SKM-1 (cell line): ENCODE measurements at regions not wholly inside any gene's neighbourhood (a gene's known extent, or its start where the extent isn't known, plus 50 kb on each side); places are given as distances from the start of the nearest gene placed in this dataset.
A peak's percentile ranks its signal among the peaks of the same experiment; 100 is the strongest.
"Not testable (repeated sequence)": the region's sequence is repeated elsewhere in the genome, so short reads cannot be mapped to it uniquely, and the experiment has no call there.

Experiments
- DNase-seq: peaks from one replicate; lab custom pipeline; 2025; ENCODE audit not compliant: unreplicated experiment; lab: John Stamatoyannopoulos, UW

DNA sequence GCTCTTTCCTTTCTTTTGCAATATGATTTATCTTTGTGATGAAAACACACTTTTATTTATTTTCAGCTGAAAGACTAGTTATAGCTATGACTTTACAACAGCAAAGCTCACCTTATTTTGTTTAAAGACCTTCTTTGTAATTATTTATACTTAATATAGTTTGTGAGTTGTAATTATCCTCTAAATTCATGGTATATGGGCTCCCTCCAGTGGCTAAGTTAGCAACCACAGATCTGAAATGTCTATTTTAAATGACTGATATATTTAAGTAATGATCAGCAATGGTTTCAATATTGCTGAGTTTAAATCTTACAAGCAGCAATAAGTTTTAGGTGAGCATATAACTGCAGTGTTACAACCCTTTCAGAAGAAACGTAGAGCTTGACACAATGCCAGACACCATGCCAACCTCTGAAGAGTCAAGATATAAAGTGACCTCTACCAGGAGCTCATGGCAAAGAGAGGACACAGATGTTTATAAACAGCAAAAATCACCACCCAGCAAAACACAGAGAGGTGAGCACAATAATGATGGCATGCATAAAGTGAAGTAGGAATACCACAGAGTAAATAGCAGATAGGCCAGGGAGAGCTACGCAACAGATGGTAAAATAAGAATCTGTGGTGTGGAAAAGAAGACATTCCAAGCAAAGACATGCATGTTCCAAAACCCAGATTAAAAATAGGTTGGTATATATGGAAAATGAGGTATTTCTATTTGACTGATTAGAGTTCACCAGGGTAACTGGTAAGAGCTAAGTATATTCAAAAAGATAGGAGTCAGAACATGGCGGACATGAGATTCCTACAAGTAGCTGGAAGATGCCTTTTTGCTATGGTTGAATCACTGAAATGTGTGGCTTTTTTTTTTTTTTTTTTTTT lies 143.7 kb upstream of the ZNF385D start:
- no peak for DNase-seq

DNA sequence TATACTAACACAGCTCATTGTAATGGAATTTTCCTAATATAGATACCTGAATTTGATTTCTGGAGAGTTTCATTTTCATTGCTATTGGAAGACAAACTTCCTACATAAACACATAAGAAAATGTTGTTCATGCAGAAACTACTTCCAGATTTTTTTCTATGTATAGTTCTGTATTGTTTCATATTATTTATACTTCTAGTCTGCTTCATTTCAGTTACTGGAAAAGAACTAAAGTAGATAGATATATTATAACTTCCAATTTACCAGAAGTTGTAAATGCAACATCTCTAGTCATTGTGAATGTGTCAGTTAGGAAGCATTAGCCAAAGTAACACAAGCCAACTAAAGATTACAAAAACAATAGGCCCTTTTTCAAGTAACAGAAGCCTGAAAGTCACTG lies 147.3 kb upstream of the ZNF385D start:
- no peak for DNase-seq

DNA sequence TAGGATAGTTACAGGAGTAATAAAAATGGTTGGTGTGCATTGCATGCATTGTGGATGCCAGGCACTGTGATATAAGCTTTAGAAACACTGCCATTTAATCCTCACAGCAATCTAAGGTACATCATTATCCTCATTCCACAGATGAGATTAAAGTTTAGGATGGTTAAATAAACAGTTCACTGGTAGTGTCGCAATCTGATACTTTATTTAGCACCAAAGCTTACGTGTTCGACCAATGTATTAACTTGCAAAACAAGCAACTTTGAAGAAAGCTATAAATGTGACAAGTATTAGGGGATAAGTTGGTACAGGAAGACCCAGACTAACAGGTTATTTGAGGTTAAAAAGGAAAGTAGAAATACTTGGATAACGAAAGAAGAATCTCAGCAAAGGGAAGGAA lies 150.5 kb upstream of the ZNF385D start:
- no peak for DNase-seq

DNA sequence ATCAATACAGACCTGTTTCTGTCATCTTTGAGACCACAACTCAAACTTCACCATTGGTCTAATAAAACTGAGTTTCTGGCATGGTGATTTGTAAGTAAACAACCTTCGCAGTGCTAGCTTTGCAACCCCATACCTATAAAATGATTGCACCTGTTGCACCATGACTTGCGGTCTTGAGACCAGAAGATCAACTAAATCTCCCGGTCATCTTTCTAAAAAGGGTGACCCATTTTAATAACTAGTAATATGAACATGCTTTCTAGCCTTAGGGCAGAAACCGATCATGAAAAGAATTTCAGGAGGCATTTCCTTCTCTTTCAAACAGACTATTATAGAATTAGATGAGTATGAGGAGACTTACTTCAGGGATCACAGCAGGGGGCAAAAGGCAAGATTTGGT lies 151.9 kb upstream of the ZNF385D start:
- DNase-seq = no peak

DNA sequence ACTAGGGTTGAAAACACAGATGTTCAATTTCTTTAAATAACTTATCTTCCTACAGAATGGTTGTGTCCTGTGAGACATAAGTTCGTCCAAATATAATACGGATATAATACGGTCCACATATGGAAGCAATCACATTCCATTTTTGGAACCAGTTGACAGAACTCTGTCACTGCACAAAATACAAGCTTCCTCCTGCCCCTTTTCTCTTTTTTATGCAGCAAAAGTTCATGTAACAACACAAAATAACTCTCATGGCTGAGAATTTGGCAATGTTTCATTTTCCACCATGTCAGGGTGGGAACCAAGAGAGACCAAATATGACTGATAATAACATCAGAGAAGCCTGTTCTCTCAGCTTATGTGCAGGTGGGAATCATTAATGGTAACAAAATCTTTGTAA lies 158.1 kb upstream of the ZNF385D start:
- DNase-seq = no peak

DNA sequence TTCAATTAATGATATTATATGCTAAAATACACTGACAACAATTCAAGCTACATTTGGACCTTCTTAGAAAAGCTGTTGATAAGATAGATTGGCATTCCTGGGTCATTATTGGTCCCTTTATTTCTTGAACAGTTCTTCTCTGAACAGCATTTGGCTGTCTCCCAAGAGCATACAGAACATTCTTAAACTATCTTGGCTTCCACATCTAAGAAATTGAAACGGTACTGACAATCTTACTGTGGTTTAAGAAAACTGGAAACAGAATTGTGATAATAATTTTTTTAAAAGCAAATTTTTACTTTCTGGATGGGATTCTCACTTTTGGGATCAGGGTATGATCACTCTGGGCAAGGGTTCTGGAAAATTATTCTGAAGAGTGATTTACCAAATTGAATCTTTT lies 161.7 kb upstream of the ZNF385D start:
- DNase-seq = no peak

DNA sequence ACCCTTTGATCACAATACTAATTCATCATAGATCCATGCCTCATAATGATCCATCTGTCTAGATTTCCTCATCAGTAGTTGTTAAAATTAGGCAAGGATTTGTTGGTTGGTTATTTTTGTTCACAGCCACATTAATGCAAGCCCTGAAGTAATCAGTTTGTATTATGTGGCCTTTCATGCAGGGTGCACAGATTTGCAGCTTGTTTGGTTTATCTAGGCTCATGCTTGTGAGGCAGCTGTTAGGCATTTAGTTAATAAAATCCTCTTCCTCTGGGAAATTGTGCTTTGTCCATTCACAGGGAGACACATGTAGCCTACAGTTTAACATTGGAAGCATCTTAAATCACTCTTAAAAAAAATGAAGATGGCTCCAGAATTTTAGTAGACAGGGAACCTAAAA lies 162.8 kb upstream of the ZNF385D start:
- no peak for DNase-seq

DNA sequence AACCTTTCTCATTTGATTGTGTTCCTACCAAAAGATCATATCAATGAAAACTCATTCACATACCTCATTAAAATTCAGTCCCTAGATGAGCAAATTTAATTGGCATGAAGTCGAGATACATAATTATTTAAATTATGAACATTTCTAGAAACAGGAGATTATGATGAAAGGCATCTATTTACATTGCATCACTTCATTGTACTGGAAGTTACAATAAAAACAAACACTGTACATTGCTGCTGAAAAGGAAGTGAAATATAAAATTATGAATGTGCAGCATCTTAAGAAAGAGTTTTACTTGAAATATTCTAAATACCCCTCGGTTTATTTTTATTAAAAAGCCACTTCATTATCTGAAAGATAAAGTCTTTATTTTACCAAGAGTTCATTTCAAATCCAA lies 163.4 kb upstream of the ZNF385D start:
- no peak for DNase-seq

DNA sequence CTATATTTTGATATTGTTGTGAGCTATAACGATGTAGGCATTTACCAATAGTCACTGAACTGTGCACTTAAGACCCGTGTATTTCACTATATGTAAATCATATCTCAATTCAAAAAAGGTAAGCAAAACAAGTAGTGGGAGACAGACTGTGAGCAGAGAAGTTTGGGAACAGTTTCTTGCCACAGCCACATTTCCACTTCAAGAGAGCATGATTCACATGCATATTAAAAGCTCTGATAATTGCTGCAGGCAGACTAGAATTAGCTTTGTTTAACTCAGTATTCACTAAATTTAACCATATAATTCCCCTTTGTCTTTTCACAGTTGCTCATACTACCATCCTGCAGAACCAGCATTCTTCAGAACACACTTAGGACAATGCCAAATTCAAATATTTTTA lies 168.4 kb upstream of the ZNF385D start:
- DNase-seq = no peak

DNA sequence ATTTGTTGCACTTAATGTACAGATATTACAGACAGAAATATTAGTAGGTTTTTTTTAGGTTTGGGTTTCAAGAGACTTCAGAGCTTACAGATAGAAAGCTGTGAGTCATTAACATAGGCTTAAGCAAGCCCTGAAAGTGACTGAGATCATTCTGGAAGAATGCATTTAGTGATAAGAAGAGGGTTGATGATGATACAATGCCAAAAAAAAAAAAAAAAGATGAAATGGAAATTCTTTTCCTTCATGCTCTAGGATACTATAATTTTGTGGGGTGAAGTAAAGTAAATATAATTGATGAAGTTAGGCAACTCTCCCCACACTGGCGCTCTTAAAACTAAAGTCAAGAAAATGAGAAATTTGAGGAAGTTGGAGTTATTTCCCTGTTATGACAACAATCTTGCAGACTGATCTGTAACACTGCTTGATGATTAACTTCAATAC lies 169.4 kb upstream of the ZNF385D start:
- DNase-seq = peak; percentile 37

DNA sequence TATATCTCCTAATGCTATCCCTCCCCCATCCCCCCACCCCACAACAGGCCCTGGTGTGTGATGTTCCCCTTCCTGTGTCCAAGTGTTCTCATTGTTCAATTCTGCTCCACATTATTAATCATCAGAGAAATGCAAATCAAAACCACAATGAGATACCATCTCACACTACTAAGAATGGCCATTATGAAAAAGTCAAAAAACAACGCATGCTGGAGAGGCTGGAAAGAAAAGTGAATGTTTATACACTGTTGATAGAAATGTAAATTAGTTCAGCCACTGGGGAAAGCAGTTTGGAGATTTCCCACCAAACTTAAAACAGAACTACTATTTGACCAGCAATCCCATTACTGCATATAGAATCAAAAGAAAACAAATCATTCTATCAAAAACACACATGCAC lies 172.1 kb upstream of the ZNF385D start:
- DNase-seq = not testable (repeated sequence)

DNA sequence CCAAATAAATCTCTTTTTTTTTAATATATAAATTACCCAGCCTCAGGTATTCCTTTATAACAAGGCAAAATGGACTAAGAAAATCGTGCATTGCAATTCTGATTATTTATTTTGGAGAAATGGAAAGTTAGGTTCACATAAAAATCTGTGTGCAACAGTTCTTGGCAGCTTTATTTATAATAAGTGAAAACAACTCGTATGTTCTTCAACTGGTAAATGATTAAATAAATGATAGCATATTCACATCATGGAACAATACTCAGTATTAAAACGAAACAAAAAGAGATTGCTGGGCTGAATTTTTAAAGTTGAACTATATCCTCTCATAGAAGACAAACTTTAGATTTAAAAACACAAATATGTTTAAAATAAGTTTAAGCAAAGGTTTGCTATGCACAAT lies 176.3 kb upstream of the ZNF385D start:
- no peak for DNase-seq

DNA sequence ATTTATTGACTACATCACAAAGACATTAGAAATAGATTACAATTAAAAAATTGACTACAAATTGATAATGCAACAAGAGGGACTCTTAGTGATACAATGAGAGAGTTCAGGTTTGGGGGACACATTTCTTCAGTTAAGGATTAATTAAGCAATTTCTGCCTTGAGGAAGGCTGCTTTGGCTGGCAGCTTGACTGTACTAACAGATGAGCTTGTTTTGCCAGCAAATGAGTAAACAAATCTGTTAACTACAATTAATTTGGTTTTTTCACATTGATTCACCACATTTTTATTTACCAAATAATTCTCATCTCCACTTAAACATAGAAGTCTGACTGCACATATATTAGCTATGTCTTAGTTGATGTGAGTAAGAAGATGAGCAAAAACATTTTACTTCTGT lies 183.6 kb upstream of the ZNF385D start:
- DNase-seq = no peak

DNA sequence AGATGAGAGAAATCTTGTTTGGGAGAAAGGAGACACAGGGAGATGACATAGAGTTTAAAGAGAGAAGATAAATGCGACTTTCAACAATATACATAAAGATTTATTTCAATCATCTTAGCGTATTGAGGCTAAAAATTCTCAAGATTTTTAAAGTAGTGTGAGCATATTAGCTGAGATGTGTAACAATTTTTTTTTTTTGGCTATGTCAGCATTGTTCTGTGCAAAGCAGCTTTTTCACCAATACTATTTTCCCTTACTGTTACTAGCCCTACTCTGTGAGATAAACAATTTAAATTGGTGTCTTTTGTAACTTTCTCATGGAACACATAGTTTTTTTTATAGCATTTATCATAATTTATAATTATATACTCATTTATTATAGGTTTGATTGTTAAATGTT lies 185.2 kb upstream of the ZNF385D start:
- no peak for DNase-seq

DNA sequence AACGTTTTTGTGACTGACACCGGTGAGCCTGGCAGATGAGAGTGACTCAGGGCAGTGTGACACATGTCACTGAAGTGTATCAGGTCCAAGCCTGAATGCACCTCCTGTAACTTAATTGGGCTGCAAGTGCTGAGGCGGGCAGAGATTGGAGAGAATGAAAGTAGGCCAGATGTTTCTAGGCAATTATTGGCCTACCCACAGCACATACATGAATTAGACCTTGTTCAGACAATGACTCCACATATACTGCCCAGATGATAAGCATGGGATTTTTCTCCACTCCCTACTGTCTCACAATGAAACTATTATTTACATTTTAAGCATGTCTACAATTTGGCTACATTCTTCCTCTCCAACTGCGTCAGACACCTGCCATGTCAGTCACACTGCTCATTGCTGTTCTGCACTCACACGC lies 187.3 kb upstream of the ZNF385D start:
- no peak for DNase-seq

DNA sequence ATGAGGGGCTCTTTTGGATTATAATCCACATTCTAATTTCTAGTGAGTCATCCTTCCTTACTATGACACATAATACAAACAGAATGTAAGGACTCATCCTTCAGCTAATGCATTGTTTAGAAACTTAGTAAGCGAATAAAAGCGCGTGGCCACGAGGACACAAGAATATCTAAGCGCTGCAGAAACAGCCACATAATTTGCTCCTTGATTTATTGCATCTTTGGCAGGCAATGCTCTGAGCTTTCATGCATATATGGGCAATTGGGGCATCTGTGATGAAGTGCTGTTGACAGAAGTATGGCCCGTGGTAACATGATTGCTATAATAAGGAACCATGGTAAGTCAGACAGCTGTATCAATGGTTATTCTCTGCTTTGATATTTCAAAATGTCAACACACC lies 191.3 kb upstream of the ZNF385D start:
- DNase-seq = no peak

DNA sequence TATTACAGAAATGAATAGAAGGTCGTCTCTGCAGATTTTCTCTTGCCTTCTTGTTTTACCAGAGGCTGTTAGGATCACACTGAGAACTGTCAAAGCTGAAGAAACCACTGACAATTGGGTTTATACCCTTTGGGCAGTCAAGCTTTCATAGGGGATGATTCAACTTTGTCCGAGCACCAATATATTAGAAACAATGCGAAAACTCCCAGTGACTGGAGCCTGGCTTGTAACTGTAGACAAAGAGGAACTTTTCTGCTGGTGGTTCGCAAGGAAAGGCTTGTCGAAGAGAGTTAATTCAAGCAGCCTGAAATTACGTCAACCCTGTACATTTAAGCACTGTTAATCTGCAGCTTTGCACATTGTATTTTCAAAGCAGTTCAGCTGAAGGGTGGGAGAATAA lies 193.2 kb upstream of the ZNF385D start:
- DNase-seq = no peak

DNA sequence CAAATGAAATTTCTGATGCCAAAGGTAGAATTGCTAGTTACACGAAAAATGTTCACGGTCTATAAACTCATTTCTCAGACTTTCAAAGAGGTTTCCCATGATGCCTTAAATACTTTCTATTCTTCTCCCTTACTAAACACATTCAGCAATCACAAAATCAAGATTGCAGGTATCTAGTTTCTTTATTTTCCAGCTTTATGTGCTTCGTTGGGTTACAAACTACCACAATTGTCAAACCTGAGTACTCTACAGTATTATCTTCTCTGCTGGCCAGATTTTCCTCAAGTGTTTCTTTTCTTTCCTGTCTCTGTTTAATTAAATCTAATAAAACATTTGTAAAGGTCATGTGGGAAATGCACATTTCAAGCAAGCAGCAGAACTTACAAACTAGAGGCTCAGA lies 201.8 kb upstream of the ZNF385D start:
- DNase-seq = no peak

DNA sequence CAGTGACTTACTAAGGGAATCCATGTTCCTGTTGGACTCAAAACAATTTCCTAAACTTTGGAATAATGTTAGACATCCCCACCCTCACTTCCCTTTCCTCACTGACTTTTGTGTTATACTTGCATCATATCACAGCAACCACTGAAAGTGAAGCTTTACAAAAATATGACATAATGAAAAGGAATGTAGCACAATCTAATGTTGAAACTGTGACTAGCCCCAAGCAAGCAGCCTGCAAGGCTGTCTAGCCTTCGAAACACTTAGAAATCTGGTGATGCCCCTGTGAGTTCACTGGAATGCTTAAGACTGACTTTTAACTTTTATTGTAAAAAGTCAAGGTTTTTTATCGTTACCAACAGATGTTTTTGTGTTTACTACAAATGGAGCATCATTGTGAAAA lies 203.7 kb upstream of the ZNF385D start:
- DNase-seq = no peak

DNA sequence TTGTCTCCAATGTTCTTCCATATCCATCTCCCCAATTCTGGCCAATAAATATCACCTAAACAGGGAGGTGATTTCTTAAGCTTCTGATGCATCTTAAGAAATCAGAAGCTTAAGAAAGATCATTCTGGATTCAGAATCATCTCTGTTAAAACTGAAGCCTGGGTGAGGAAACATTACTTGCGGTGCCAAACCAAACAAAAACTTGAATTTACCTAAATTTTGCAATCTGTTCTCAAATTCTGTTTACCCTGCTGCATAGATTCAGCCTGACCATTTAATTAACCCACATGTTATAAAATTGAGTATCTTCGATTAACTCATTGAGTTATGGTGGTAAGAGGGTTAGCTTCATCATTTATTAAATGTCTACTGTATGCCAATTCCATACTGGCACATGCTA lies 204.4 kb upstream of the ZNF385D start:
- DNase-seq = no peak

DNA sequence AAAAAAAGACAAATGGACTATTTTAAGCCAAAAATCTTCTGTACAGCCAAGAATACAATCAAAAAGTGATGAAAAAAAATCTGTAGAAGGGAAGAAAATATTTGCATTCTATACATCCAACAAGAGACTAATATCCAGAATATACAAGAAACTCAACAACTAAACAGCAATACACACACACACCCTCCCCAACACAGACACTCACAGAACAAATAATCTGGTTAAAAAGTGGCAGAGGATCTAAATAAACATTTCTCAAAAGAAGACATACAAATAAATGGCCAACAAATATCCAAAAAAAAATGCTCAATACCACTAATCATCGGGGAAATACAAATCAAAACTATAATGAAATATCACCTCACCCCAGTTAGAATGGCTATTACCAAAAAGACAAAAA lies 209.0 kb upstream of the ZNF385D start:
- no peak for DNase-seq

DNA sequence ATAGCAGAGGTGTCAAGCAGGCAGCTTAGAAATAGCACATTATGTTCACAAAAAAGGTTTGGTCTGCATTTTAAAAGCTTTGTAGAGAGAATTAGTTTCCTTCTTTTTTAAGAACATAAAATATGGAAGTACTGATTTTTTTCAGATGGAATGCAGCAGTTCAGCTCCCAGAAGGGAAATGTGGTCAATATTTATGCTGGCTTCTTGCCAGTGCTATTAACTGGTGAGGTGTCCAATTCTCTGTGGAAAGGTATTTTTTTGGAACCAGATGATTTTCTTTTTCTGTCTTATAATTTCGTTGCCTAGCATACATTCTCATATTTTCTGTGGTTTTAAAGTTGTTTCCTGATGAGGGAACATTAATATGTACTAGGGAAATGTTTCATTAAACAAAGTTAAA lies 211.4 kb upstream of the ZNF385D start:
- DNase-seq = no peak

DNA sequence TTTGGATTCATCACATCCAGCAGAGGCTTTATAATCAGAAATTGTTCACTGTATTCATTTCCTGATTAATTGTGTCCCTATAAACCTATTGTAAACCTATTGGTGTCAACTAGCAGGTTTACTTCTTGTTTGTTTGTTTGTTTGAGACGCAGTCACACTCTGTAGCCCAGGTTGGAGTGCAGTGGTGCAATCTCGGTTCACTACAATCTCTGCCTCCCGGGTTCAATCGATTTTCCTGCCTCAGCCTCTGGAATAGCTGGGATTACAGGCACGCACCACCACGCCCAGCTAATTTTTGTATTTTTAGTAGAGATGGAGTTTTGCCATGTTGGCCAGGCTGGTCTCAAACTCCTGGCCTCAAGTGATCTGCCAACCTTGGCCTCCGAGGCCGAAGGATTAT lies 215.4 kb upstream of the ZNF385D start:
- DNase-seq = not testable (repeated sequence)
